ENCODE measurements at regions not wholly inside any gene's neighbourhood (a gene's known extent, or its start where the extent isn't known, plus 50 kb on each side); places are given as distances from the start of the nearest gene placed in this dataset.
"Not testable (repeated sequence)": the region's sequence is repeated elsewhere in the genome, so short reads cannot be mapped to it uniquely, and the experiment has no call there.

DNA sequence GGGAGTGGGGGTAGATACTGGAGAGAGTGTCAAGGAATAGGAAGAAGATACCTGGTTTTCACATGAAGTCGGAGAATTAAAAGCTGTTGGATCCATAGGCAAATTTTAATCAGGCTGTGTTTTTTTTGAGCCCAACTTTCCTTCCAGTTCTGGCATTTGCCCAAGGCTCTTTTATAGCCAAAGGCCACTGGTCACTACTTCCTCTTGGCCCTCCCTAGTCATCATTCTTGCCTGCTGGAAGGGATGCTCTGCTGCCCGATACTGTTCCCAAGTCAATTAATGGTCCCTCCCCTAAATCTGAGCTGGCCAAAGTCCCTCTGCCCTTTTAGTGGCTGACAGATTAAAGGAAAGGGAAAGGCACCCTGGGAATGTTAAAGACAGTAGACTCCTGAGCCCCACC, 102.8 kb upstream of the ZNF648 start:
- peaks cover 0 to 24% (median 10%) of the 10 kb centered on the region in 11 donors for H3K9me3 Mint-ChIP-seq
- H3K4me3 ChIP-seq (ENCODE audit: low read length), result no peak overlapping the region
- H3K36me3 Mint-ChIP-seq, result peaks cover 0 to 6% (median 3%) of the 10 kb centered on the region in 5 donors
- H3K9me3 ChIP-seq (ENCODE audit: control insufficient read depth in 2 of 3, low read length in 3 of 3), result peaks cover 0 to 3% (median 0%) of the 10 kb centered on the region in 3 experiments
- CTCF ChIA-PET, result no interaction called here
- H3K4me1 Mint-ChIP-seq, result peaks cover 0 to 4% (median 2%) of the 10 kb centered on the region in 7 donors
- H3K27me3 Mint-ChIP-seq, result peaks cover 0 to 9% (median 4%) of the 10 kb centered on the region in 5 donors
- H3K27me3 ChIP-seq (ENCODE audit: control insufficient read depth in 2 of 2, insufficient read depth in 2 of 2, low read length in 2 of 2), result no peaks in the 10 kb centered on the region
- H3K4me1 ChIP-seq (ENCODE audit: control insufficient read depth in 2 of 2, insufficient read depth in 2 of 2, low read length in 2 of 2), result no peaks in the 10 kb centered on the region
- no peak for DNase-seq
- intact Hi-C loops (cut with micrococcal nuclease), result no loop called here
- H3K36me3 ChIP-seq (ENCODE audit: control insufficient read depth in 2 of 3, insufficient read depth in 3 of 3, low read length in 3 of 3), result no peaks in the 10 kb centered on the region
- H3K27ac Mint-ChIP-seq, result peak overlapping the region in 1 of 9 donors; percentile 65
- H3K27ac ChIP-seq (ENCODE audit: low read depth, low read length), result no peak overlapping the region
- ATAC-seq, result no peak
- POLR2A ChIA-PET, result no interaction called here
- no peak overlapping the region for H3K4me3 Mint-ChIP-seq

DNA sequence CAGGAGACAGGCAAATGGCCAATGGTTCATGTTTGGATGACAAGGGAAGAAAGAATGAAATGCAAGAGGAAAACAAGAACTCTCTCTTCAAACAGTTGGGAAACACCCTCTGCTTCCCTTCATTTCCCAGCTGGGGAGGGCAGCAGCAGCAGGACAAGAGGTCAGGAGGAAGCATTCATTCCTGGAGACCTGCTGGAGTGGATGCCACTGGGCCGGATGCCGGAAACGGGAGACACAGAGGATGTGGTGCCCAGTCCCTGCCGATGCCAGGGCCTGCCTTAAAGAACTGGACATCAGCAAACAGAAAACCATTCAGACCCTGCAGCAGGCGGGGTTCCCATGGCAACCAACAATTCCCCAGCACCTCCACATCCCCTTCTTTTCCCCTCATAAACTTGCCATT, 102.3 kb upstream of the ZNF648 start:
- no peaks in the 10 kb centered on the region for H3K4me1 Mint-ChIP-seq
- H3K27me3 Mint-ChIP-seq, result peaks cover 0 to 9% (median 4%) of the 10 kb centered on the region in 5 donors
- ATAC-seq, result no peak
- no peaks in the 10 kb centered on the region for H3K27me3 ChIP-seq (ENCODE audit: control insufficient read depth in 2 of 2, insufficient read depth in 2 of 2, low read length in 2 of 2)
- H3K9me3 Mint-ChIP-seq, result peaks cover 0 to 28% (median 14%) of the 10 kb centered on the region in 11 donors
- no peaks in the 10 kb centered on the region for H3K4me1 ChIP-seq (ENCODE audit: control insufficient read depth in 2 of 2, insufficient read depth in 2 of 2, low read length in 2 of 2)
- ChIA-PET CTCF (no interaction called here), POLR2A (no interaction called here)
- intact Hi-C loops (cut with micrococcal nuclease), result no loop called here
- H3K9me3 ChIP-seq (ENCODE audit: control insufficient read depth in 2 of 3, low read length in 3 of 3), result peaks cover 0 to 7% (median 0%) of the 10 kb centered on the region in 3 experiments
- no peak for DNase-seq
- peaks cover 0 to 6% (median 3%) of the 10 kb centered on the region in 5 donors for H3K36me3 Mint-ChIP-seq
- H3K4me3 Mint-ChIP-seq, result no peak overlapping the region
- no peaks in the 10 kb centered on the region for H3K36me3 ChIP-seq (ENCODE audit: control insufficient read depth in 2 of 3, insufficient read depth in 3 of 3, low read length in 3 of 3)
- no peak overlapping the region for H3K4me3 ChIP-seq (ENCODE audit: low read length)
- H3K27ac Mint-ChIP-seq, result peak overlapping the region in 1 of 9 donors; percentile 65
- H3K27ac ChIP-seq (ENCODE audit: low read depth, low read length), result no peak overlapping the region

DNA sequence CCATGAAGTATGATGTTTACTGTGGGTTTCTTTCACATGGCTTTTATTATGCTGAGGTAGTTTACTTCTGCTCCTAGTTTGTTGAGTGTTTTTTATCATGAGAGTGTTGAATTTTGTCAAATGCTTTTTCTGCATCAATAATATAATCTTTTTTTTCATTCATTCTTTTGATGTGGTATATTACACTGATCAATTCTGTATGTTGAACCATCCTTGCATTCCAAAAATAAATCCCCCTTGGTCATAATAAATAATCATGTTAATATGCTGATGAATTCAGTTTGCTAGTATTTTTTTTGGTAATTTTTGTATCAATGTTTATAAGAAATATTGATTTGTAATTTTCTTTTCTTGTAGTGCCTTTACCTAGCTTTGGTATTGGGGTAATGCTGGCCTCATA, 97.9 kb upstream of the ZNF648 start:
- ChIA-PET CTCF (interaction anchor here (0.6 kb wide), 1 partner anchor 119 kb away, joined by 5 read pairs; no protein-coding TSS in a partner anchor), POLR2A (no interaction called here)
- no peak overlapping the region for H3K4me3 ChIP-seq (ENCODE audit: low read length)
- H3K27me3 ChIP-seq (ENCODE audit: control insufficient read depth in 2 of 2, insufficient read depth in 2 of 2, low read length in 2 of 2), result no peaks in the 10 kb centered on the region
- H3K9me3 ChIP-seq (ENCODE audit: control insufficient read depth in 2 of 3, low read length in 3 of 3), result peaks cover 0 to 7% (median 0%) of the 10 kb centered on the region in 3 experiments
- no peaks in the 10 kb centered on the region for H3K4me1 Mint-ChIP-seq
- no peaks in the 10 kb centered on the region for H3K36me3 ChIP-seq (ENCODE audit: control insufficient read depth in 2 of 3, insufficient read depth in 3 of 3, low read length in 3 of 3)
- peaks cover 1 to 9% (median 6%) of the 10 kb centered on the region in 5 donors for H3K36me3 Mint-ChIP-seq
- no peak for DNase-seq
- no peak for ATAC-seq
- H3K27me3 Mint-ChIP-seq, result peaks cover 0 to 9% (median 4%) of the 10 kb centered on the region in 5 donors
- intact Hi-C loops (cut with micrococcal nuclease), result no loop called here
- H3K4me1 ChIP-seq (ENCODE audit: control insufficient read depth in 2 of 2, insufficient read depth in 2 of 2, low read length in 2 of 2), result no peaks in the 10 kb centered on the region
- peak overlapping the region in 1 of 9 donors; percentile 57 for H3K27ac Mint-ChIP-seq
- H3K9me3 Mint-ChIP-seq, result peaks cover 4 to 37% (median 17%) of the 10 kb centered on the region in 11 donors
- no peak overlapping the region for H3K4me3 Mint-ChIP-seq
- H3K27ac ChIP-seq (ENCODE audit: low read depth, low read length), result no peak overlapping the region

DNA sequence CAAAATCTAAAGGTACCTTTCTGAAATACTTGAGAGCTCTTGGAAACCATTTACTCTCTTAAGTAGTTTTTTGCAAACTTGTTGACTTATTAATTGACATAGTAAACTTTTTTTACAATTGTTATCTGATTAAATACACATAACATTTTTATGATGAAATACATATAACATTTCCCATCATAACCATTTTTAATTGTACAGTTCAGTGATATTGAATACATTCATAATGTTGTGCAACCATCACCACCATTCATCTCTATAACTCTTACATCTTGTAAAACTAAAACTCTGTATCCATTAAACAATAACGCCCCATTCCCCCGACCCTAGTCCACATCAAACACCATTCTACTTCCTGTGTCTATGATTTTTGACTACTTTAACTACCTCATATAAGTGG, 95.7 kb upstream of the ZNF648 start:
- Mint-ChIP-seq H3K4me1 (peaks cover 0 to 16% (median 0%) of the 10 kb centered on the region in 7 donors), H3K27me3 (peaks cover 0 to 9% (median 3%) of the 10 kb centered on the region in 5 donors), H3K4me3 (no peak overlapping the region), H3K27ac (no peak overlapping the region), H3K9me3 (peaks cover 3 to 37% (median 17%) of the 10 kb centered on the region in 11 donors), H3K36me3 (peaks cover under 1 to 9% (median 7%) of the 10 kb centered on the region in 5 donors)
- Histone ChIP-seq H3K4me1 (ENCODE audit: control insufficient read depth in 2 of 2, insufficient read depth in 2 of 2, low read length in 2 of 2) (no peaks in the 10 kb centered on the region), H3K9me3 (ENCODE audit: control insufficient read depth in 2 of 3, low read length in 3 of 3) (peaks cover 0 to 7% (median 0%) of the 10 kb centered on the region in 3 experiments), H3K27ac (ENCODE audit: low read depth, low read length) (no peak overlapping the region), H3K4me3 (ENCODE audit: low read length) (no peak overlapping the region), H3K36me3 (ENCODE audit: control insufficient read depth in 2 of 3, insufficient read depth in 3 of 3, low read length in 3 of 3) (no peaks in the 10 kb centered on the region), H3K27me3 (ENCODE audit: control insufficient read depth in 2 of 2, insufficient read depth in 2 of 2, low read length in 2 of 2) (no peaks in the 10 kb centered on the region)
- intact Hi-C loops (cut with micrococcal nuclease), result no loop called here
- ChIA-PET POLR2A (no interaction called here), CTCF (interaction anchor here (2.3 kb wide), 1 partner anchor 13 kb away, joined by 14 read pairs; no protein-coding TSS in a partner anchor)
- no peak for ATAC-seq
- no peak for DNase-seq

DNA sequence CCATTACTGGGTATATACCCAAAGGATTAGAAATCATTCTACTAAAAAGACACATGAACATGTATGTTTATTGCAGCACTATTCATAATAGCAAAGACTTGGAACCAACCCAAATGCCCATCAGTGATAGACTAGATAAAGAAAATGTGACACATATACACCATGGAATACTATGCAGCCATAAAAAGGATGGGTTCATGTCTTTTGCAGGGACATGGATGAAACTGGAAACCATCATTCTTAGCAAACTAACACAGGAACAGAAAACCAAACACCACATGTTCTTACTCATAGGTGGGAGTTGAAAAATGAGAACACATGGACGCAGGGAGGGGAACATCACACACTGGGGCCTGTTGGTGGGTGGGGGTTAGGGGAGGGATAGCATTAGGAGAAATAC, 92.9 kb upstream of the ZNF648 start:
- peak overlapping the region in 1 of 9 donors; percentile 41 for H3K27ac Mint-ChIP-seq
- DNase-seq; ATAC-seq; H3K4me3 ChIP-seq (ENCODE audit: low read length); H3K4me1 ChIP-seq (ENCODE audit: control insufficient read depth in 2 of 2, insufficient read depth in 2 of 2, low read length in 2 of 2); intact Hi-C loops (cut with micrococcal nuclease); H3K27me3 Mint-ChIP-seq; H3K9me3 ChIP-seq (ENCODE audit: control insufficient read depth in 2 of 3, low read length in 3 of 3); POLR2A ChIA-PET; H3K36me3 Mint-ChIP-seq; CTCF ChIA-PET; H3K4me3 Mint-ChIP-seq; H3K27me3 ChIP-seq (ENCODE audit: control insufficient read depth in 2 of 2, insufficient read depth in 2 of 2, low read length in 2 of 2); H3K27ac ChIP-seq (ENCODE audit: low read depth, low read length); H3K36me3 ChIP-seq (ENCODE audit: control insufficient read depth in 2 of 3, insufficient read depth in 3 of 3, low read length in 3 of 3): not testable (repeated sequence)
- H3K4me1 Mint-ChIP-seq, result peaks cover 0 to 23% (median 2%) of the 10 kb centered on the region in 7 donors
- peaks cover 0 to 15% (median 6%) of the 10 kb centered on the region in 11 donors for H3K9me3 Mint-ChIP-seq

DNA sequence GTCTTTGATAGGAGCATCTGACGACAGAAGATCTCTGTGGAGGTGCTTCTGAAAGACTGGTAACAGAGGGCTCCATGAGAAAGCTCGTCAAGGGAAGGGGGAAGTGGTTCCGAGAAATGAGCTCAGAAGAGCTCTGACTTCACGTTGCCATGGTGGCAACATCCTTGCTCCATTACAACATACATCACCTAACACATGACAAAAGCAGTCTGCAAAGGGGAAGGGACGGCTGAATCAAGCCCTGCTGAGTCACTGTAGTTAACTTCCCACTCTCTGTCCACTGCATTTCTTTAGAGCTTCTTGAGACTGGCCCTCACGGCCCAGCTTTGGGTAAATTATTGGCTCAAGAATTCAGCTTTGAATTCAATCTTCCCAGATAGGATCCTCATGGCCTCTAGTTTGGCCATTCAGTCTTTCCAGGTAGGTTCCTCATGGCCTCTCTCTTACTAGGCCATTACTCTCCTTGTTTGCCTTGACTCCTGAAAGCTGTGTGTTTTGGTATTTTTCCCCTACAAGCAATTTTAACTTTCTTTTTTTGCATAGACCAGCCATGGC, 88.0 kb upstream of the ZNF648 start:
- DNase-seq (peak in 6 of 9 donors; percentile 6 to 31 (median 17)), ATAC-seq (peak; percentile 85)
- H3K4me3 ChIP-seq (ENCODE audit: low read length), result no peak overlapping the region
- intact Hi-C loops (cut with micrococcal nuclease), result loop anchor here in 1 of 2 donors (5.0 to 10.0 kb wide), 2 partner anchors 455 to 638 kb away; partner anchors contain the start of genes NPL and RGS16
- ChIA-PET POLR2A (no interaction called here), CTCF (interaction anchor here (0.6 to 1.4 kb wide), 2 partner anchors 24 to 247 kb away, joined by 3 to 4 read pairs; no protein-coding TSS in a partner anchor)
- no peak overlapping the region for H3K27ac ChIP-seq (ENCODE audit: low read depth, low read length)
- no peaks in the 10 kb centered on the region for H3K9me3 ChIP-seq (ENCODE audit: control insufficient read depth in 2 of 3, low read length in 3 of 3)
- peaks cover 4 to 53% (median 8%) of the 10 kb centered on the region in 7 donors for H3K4me1 Mint-ChIP-seq
- no peaks in the 10 kb centered on the region for H3K4me1 ChIP-seq (ENCODE audit: control insufficient read depth in 2 of 2, insufficient read depth in 2 of 2, low read length in 2 of 2)
- H3K36me3 Mint-ChIP-seq, result peaks cover 0 to 6% (median 0%) of the 10 kb centered on the region in 5 donors
- no peaks in the 10 kb centered on the region for H3K27me3 Mint-ChIP-seq
- peaks cover 0 to 7% (median 0%) of the 10 kb centered on the region in 11 donors for H3K9me3 Mint-ChIP-seq
- H3K4me3 Mint-ChIP-seq, result peak overlapping the region in 1 of 10 donors; percentile 33
- H3K36me3 ChIP-seq (ENCODE audit: control insufficient read depth in 2 of 3, insufficient read depth in 3 of 3, low read length in 3 of 3), result no peaks in the 10 kb centered on the region
- H3K27ac Mint-ChIP-seq, result peak overlapping the region in 4 of 9 donors; percentile 41 to 85 (median 51)
- no peaks in the 10 kb centered on the region for H3K27me3 ChIP-seq (ENCODE audit: control insufficient read depth in 2 of 2, insufficient read depth in 2 of 2, low read length in 2 of 2)

All from naive thymus-derived CD4-positive, alpha-beta T cell (primary cell).